ENCODE measurements at regions not wholly inside any gene's neighbourhood (a gene's known extent, or its start where the extent isn't known, plus 50 kb on each side); places are given as distances from the start of the nearest gene placed in this dataset.
A peak's percentile ranks its signal among the peaks of the same experiment; 100 is the strongest.

DNA sequence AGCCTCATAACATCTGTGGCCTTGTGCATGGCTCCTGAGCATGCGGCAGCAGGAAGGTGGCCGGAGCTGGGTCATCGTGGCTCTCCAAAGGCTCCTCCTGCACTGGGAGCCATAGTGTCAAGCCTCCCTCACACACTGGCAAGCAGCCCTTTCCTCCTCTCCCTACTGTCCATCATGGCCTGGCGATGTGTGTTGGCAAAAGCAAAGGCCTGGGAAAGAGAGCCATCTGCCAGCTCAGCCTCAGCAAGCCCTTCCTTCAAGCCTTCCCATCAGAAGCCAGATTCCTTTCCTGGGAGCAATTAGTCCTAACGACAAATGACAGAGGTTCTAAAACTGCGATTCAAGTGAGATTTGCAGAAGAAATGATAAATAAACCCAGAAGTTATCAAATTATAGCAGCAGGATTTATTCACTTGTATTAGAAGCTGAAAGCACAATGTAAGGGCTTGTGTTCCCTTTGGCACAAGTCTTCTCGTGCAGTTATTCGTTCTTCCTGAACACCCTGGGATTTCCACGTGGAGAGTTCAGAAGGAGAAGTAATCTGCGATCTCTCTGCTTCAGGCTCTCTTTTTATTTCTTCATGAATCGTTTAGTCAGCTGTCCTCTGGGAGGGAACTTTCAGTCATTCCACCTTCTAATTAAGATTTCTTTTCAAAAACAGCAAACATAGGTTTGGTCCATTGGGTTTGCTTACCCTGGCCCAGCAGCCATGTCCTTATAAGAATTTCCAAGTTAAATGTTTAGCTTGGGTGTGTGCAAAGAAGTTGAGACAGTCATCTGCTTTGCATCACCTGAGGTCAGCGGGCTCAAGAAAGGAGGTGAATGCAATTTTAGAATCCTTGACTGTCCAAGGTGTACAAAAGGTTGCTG lies 110.3 kb upstream of the TMC3 start:
- ChIA-PET POLR2A (no interaction called here), CTCF (interaction anchor here (0.6 to 1.2 kb wide), 3 partner anchors 142 to 714 kb away, joined by 3 to 4 read pairs (median 3); no protein-coding TSS in a partner anchor)

DNA sequence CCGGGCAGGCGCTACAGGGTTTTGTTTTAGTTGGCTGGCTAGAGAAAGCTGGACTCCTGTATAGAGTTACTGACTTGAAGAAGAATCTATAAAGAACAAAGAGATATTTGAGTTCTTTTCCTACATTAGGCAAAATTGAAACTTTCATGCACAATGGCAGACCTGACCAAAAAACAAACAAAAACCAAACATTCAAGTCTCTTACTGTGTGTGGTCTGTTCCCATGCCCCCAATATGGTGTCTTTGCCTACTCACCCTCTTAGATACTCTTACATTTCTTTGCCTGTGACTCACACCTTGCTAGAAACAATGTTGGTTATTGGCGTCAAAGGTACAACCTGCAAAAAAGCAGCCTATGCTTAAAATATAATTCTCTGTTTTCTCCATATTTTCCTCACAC lies 109.5 kb upstream of the TMC3 start:
- WGBS (ENCODE audit: missing lambda C conversion rate), result 15% methylated on average over 3 of the region's 3 CpGs
- H3K9me3 ChIP-seq, result no peaks in the 10 kb centered on the region
- no peak overlapping the region for H3K4me3 ChIP-seq
- POLR2A ChIA-PET, result no interaction called here
- FAIRE-seq, result no peak
- H3K27ac ChIP-seq, result no peak overlapping the region
- DNase-seq (ENCODE audit: low read depth in 1 of 2, low spot score in 1 of 2), result no peak
- TF ChIP-seq ZNF302 (CRISPR knock-in tag; IDR thresholded peaks at IDR 0.05) (no peak), CBX8 (IDR thresholded peaks at IDR 0.05) (no peak), NR3C1 (IDR thresholded peaks at IDR 0.05) (no peak), CHD2 (IDR thresholded peaks at IDR 0.05; ENCODE audit: low read length, partially characterized antibody) (no peak), PHF8 (IDR thresholded peaks at IDR 0.05; ENCODE audit: borderline replicate concordance, low read depth) (no peak), POLR2A (IDR thresholded peaks at IDR 0.05; ENCODE audit: low read length) (no peak), TP53 (CRISPR knock-in tag; IDR thresholded peaks at IDR 0.05) (no peak), NFE2L2 (conservative IDR thresholded peaks at IDR 0.05; ENCODE audit: low read length) (no peak), MAFK (IDR thresholded peaks at IDR 0.05; ENCODE audit: partially characterized antibody) (no peak), NPAS2 (CRISPR knock-in tag; IDR thresholded peaks at IDR 0.05; ENCODE audit: borderline replicate concordance) (no peak), EP300 (IDR thresholded peaks at IDR 0.05) (no peak), ZSCAN20 (CRISPR knock-in tag; IDR thresholded peaks at IDR 0.05) (no peak), MYC (IDR thresholded peaks at IDR 0.05; ENCODE audit: borderline replicate concordance, low read length) (no peak), FOSL2 (IDR thresholded peaks at IDR 0.05) (no peak), FOSL2 (CRISPR knock-in tag; IDR thresholded peaks at IDR 0.05) (no peak), ZC3H11A (IDR thresholded peaks at IDR 0.05) (no peak), RAD21 (conservative IDR thresholded peaks at IDR 0.05 in 1 of 2, IDR thresholded peaks at IDR 0.05 in 1 of 2) (no peak), HOXA7 (CRISPR knock-in tag; IDR thresholded peaks at IDR 0.05) (no peak)
- TF ChIP-seq, protein P1, sequence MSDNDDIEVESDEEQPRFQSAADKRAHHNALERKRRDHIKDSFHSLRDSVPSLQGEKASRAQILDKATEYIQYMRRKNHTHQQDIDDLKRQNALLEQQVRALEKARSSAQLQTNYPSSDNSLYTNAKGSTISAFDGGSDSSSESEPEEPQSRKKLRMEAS (IDR thresholded peaks at IDR 0.05), result no peak
- TF ChIP-seq, protein P2, sequence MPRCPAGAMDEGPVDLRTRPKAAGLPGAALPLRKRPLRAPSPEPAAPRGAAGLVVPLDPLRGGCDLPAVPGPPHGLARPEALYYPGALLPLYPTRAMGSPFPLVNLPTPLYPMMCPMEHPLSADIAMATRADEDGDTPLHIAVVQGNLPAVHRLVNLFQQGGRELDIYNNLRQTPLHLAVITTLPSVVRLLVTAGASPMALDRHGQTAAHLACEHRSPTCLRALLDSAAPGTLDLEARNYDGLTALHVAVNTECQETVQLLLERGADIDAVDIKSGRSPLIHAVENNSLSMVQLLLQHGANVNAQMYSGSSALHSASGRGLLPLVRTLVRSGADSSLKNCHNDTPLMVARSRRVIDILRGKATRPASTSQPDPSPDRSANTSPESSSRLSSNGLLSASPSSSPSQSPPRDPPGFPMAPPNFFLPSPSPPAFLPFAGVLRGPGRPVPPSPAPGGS (IDR thresholded peaks at IDR 0.05), result no peak
- TF ChIP-seq, protein P3, sequence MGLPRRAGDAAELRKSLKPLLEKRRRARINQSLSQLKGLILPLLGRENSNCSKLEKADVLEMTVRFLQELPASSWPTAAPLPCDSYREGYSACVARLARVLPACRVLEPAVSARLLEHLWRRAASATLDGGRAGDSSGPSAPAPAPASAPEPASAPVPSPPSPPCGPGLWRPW (IDR thresholded peaks at IDR 0.05), result no peak
- CTCF ChIA-PET, result interaction anchor here (0.6 kb wide), 1 partner anchor 381 kb away, joined by 3 read pairs; no protein-coding TSS in a partner anchor
- no peaks in the 10 kb centered on the region for H3K4me1 ChIP-seq
- no peak overlapping the region for H3K4me2 ChIP-seq
- ATAC-seq, result no peak

More for the DNA sequence above, 110.3 kb upstream of the TMC3 start:
- TF ChIP-seq MAZ (IDR thresholded peaks at IDR 0.05; ENCODE audit: borderline replicate concordance, low read depth, low read length) (no peak), CEBPB (IDR thresholded peaks at IDR 0.05) (no peak), ZC3H11A (IDR thresholded peaks at IDR 0.05) (no peak), ELK1 (IDR thresholded peaks at IDR 0.05; ENCODE audit: low read depth, low read length) (no peak), FOSB (CRISPR knock-in tag; IDR thresholded peaks at IDR 0.05) (no peak), CHD4 (IDR thresholded peaks at IDR 0.05; ENCODE audit: borderline replicate concordance) (no peak), KDM5A (IDR thresholded peaks at IDR 0.05) (no peak), TFCP2L1 (CRISPR knock-in tag; IDR thresholded peaks at IDR 0.05) (no peak), RCOR1 (IDR thresholded peaks at IDR 0.05; ENCODE audit: low read depth, low read length) (no peak), POLR2A (IDR thresholded peaks at IDR 0.05; ENCODE audit: low read length) (no peak), HDAC2 (IDR thresholded peaks at IDR 0.05) (no peak), GATA3 (IDR thresholded peaks at IDR 0.05; ENCODE audit: borderline replicate concordance) (no peak), ZFP36 (IDR thresholded peaks at IDR 0.05; ENCODE audit: borderline replicate concordance, partially characterized antibody) (no peak), RFX5 (IDR thresholded peaks at IDR 0.05) (no peak)
- TF ChIP-seq, protein P3 (IDR thresholded peaks at IDR 0.05), result no peak
- TF ChIP-seq, protein P4, sequence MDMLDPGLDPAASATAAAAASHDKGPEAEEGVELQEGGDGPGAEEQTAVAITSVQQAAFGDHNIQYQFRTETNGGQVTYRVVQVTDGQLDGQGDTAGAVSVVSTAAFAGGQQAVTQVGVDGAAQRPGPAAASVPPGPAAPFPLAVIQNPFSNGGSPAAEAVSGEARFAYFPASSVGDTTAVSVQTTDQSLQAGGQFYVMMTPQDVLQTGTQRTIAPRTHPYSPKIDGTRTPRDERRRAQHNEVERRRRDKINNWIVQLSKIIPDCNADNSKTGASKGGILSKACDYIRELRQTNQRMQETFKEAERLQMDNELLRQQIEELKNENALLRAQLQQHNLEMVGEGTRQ (IDR thresholded peaks at IDR 0.05), result no peak
- TF ChIP-seq, protein P1 (IDR thresholded peaks at IDR 0.05), result no peak
- no peak for ATAC-seq
- DNase-seq (ENCODE audit: low read depth in 1 of 2, low spot score in 1 of 2), result no peak
- 21% methylated on average over 12 of the region's 12 CpGs for whole genome bisulfite sequencing (ENCODE audit: missing lambda C conversion rate)
- Histone ChIP-seq H3K9me3 (no peaks in the 10 kb centered on the region), H3K4me1 (no peaks in the 10 kb centered on the region), H3K4me3 (no peak overlapping the region), H3K4me2 (no peak overlapping the region), H3K27ac (no peak overlapping the region)
- FAIRE-seq, result peak; percentile 43

All from A549 (cell line).